Gastrocnemius medialis (tissue), 4 donors: ENCODE measurements at regions not wholly inside any gene's neighbourhood (a gene's known extent, or its start where the extent isn't known, plus 50 kb on each side); places are given as distances from the start of the nearest gene placed in this dataset.

Experiments used
- POLR2A ChIP-seq, 2 donors: fragments of 450-650 bp; IDR thresholded peaks; one replicate each; pipeline ENCODE4 v1.6.1; 2017; ENCODE audit warnings: antibody characterized with exemption in 2 of 2, mild to moderate bottlenecking in 2 of 2, moderate library complexity in 2 of 2
- TF ChIP-seq, protein P1 (sequence below), 5 experiments: fragments of 450-650 bp in 3 of 5; fragments of 200-600 bp in 2 of 5; sonication (generic) in 2 of 5; IDR thresholded peaks in 4 of 5; conservative IDR thresholded peaks in 1 of 5; 1 replicate in 4 of 5; 2 replicates in 1 of 5; pipeline ENCODE4 v1.5.1; 2016 to 2019; ENCODE audit warnings: antibody characterized with exemption in 5 of 5, mild to moderate bottlenecking in 3 of 5, moderate library complexity in 3 of 5

DNA sequence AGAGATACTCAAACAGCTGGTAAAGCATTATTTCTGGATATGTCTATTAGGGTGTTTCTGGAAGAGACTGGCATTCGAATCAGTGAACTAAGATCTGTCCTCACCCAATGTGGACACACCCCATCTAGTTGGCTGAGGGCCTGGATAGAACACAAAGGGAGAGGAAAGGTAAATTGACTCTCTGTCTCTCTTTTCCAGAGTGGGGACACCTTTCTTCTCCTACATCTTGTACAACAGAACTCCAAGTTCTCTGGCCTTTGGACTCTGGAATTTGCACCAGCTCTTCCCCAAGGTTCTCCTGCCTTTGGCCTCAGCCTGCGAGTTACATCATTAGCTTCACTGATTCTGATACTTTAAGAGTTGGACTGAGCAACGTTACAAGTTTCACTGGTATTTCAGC is 1253.9 kb downstream of the SLC16A7 start:
- TF ChIP-seq, protein P1, sequence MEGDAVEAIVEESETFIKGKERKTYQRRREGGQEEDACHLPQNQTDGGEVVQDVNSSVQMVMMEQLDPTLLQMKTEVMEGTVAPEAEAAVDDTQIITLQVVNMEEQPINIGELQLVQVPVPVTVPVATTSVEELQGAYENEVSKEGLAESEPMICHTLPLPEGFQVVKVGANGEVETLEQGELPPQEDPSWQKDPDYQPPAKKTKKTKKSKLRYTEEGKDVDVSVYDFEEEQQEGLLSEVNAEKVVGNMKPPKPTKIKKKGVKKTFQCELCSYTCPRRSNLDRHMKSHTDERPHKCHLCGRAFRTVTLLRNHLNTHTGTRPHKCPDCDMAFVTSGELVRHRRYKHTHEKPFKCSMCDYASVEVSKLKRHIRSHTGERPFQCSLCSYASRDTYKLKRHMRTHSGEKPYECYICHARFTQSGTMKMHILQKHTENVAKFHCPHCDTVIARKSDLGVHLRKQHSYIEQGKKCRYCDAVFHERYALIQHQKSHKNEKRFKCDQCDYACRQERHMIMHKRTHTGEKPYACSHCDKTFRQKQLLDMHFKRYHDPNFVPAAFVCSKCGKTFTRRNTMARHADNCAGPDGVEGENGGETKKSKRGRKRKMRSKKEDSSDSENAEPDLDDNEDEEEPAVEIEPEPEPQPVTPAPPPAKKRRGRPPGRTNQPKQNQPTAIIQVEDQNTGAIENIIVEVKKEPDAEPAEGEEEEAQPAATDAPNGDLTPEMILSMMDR (IDR thresholded peaks at IDR 0.05 in 4 of 5, conservative IDR thresholded peaks at IDR 0.05 in 1 of 5): no peak
- no peak for TF ChIP-seq POLR2A (IDR thresholded peaks at IDR 0.05)
